Upper lobe of left lung (tissue), 6 donors: ENCODE measurements at regions not wholly inside any gene's neighbourhood (a gene's known extent, or its start where the extent isn't known, plus 50 kb on each side); places are given as distances from the start of the nearest gene placed in this dataset.

ENCODE experiments used
- ATAC-seq, 2 donors: fragments of 200-7000 bp; cut with Tn5 transposase; one replicate each; pipeline ENCODE4 v1.9.1; 2022; ENCODE audit warnings: mild to moderate bottlenecking in 2 of 2, moderate library complexity in 2 of 2; ENCODE audit not compliant: low FRiP score in 2 of 2
- DNase-seq, 2 donors: peaks; one replicate each; pipeline ENCODE4 v3.0.0-alpha.2; 2019 to 2020
- H3K27ac ChIP-seq, 4 donors: fragments of 200-600 bp; sonication (generic); one replicate each; pipeline ENCODE4 v1.5.1; 2016 to 2019
- H3K27me3 ChIP-seq, 4 donors: fragments of 200-600 bp; sonication (generic); one replicate each; pipeline ENCODE4 v1.5.1; 2017 to 2019
- H3K36me3 ChIP-seq, 4 donors: fragments of 200-600 bp; sonication (generic); one replicate each; pipeline ENCODE4 v1.5.1; 2016 to 2019
- H3K4me1 ChIP-seq, 4 donors: fragments of 200-600 bp; sonication (generic); one replicate each; pipeline ENCODE4 v1.5.1; 2018 to 2019
- H3K4me3 ChIP-seq, 4 donors: fragments of 200-600 bp; sonication (generic); one replicate each; pipeline ENCODE4 v1.5.1; 2017 to 2019; ENCODE audit warnings: mild to moderate bottlenecking in 2 of 4, moderate library complexity in 1 of 4
- H3K9me3 ChIP-seq, 4 donors: fragments of 200-600 bp; sonication (generic); one replicate each; pipeline ENCODE4 v1.5.1; 2018 to 2019
- EP300 ChIP-seq, 4 donors: sonication (generic); formaldehyde crosslinking; IDR thresholded peaks; one replicate each; pipeline ENCODE4 v1.5.1; 2017; ENCODE audit warnings: antibody characterized with exemption in 4 of 4, control low read depth in 2 of 4
- POLR2A ChIP-seq, 4 donors: fragments of 450-650 bp; IDR thresholded peaks; one replicate each; pipeline ENCODE4 v1.5.1; 2016 to 2017; ENCODE audit warnings: antibody characterized with exemption in 4 of 4, mild to moderate bottlenecking in 2 of 4
- POLR2AphosphoS5 ChIP-seq, 2 donors: sonication (generic); formaldehyde crosslinking; IDR thresholded peaks; one replicate each; pipeline ENCODE4 v1.5.1; 2017; ENCODE audit warnings: antibody characterized with exemption in 2 of 2
- WGBS, 2 donors: methylation state at CpG; one replicate each; pipeline ENCODE4 v1.1.5; 2017 to 2018; 5-methylcytosine and 5-hydroxymethylcytosine counted together
- TF ChIP-seq, protein P1 (sequence below), 6 experiments: fragments of 450-650 bp in 4 of 6; fragments of 200-600 bp in 2 of 6; sonication (generic) in 2 of 6; IDR thresholded peaks; one replicate each; pipeline ENCODE4 v1.5.1; 2016 to 2019; ENCODE audit warnings: antibody characterized with exemption in 6 of 6
- donor health status: DM: no; HTN: no; CAD: no; lungs with moderate emphysema.
- donor health status: DM: no; HTN: yes; CAD: no; lungs with severe emphysema.

DNA sequence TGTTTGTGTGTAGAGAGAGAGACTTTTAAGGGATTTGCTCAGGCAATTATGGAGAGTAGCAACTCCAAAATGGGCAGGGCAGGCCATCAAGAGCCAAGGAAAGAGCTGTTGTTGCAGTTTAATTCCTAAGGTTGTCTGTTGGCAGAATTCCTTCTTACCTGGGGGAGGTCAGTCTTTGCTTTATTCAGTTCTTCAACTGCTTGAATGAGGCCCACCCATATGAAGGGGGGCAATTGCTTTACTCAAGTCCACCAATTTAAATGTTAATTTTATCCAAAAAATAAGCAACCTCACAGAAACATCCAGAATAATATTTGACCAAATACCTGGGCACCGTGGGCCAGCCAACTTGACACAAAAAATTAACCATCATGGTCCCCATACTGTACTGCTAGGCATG, 137.7 kb upstream of the KLHL25 start:
- no peaks in the 10 kb centered on the region for H3K9me3 ChIP-seq
- ATAC-seq, result no peak
- TF ChIP-seq POLR2A (IDR thresholded peaks at IDR 0.05) (no peak), EP300 (IDR thresholded peaks at IDR 0.05) (no peak), POLR2AphosphoS5 (IDR thresholded peaks at IDR 0.05) (no peak)
- TF ChIP-seq, protein P1, sequence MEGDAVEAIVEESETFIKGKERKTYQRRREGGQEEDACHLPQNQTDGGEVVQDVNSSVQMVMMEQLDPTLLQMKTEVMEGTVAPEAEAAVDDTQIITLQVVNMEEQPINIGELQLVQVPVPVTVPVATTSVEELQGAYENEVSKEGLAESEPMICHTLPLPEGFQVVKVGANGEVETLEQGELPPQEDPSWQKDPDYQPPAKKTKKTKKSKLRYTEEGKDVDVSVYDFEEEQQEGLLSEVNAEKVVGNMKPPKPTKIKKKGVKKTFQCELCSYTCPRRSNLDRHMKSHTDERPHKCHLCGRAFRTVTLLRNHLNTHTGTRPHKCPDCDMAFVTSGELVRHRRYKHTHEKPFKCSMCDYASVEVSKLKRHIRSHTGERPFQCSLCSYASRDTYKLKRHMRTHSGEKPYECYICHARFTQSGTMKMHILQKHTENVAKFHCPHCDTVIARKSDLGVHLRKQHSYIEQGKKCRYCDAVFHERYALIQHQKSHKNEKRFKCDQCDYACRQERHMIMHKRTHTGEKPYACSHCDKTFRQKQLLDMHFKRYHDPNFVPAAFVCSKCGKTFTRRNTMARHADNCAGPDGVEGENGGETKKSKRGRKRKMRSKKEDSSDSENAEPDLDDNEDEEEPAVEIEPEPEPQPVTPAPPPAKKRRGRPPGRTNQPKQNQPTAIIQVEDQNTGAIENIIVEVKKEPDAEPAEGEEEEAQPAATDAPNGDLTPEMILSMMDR (IDR thresholded peaks at IDR 0.05), result no peak
- DNase-seq, result no peak
- no peaks in the 10 kb centered on the region for H3K27me3 ChIP-seq
- no peak overlapping the region for H3K27ac ChIP-seq
- 73 to 91% methylated on average over 1 of the region's 1 CpG for WGBS, 2 donors
- H3K4me1 ChIP-seq, result no peaks in the 10 kb centered on the region
- no peaks in the 10 kb centered on the region for H3K36me3 ChIP-seq
- H3K4me3 ChIP-seq, result no peak overlapping the region

DNA sequence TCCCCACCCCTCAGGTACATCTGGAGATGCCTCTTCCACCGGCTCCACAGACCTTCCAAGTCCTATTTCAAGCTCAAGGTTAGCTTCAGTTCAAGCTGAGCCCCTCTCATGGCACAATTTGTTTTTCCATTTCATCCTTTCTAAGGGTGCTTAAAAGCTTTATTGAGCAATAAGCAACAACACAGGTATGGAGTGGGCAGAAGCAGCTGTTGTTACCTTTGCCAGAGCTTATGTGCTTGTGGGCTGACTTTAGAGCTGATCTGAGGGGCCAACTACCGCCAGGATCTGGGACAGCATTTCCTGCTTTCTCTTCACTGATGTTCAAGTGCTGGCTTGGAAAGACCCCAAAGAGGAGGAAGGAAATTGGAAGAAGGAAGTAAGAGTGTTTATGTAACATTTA, 140.0 kb upstream of the KLHL25 start:
- H3K27ac ChIP-seq, result peak overlapping the region in 2 of 4 donors; percentile 8 to 42
- TF ChIP-seq EP300 (IDR thresholded peaks at IDR 0.05) (no peak), POLR2AphosphoS5 (IDR thresholded peaks at IDR 0.05) (no peak), POLR2A (IDR thresholded peaks at IDR 0.05) (no peak)
- TF ChIP-seq, protein P1 (IDR thresholded peaks at IDR 0.05), result no peak
- 19 to 38% methylated on average over 2 of the region's 2 CpGs for WGBS, 2 donors
- DNase-seq (peak in 1 of 2 donors; percentile 22), ATAC-seq (no peak)
- H3K4me1 ChIP-seq, result no peaks in the 10 kb centered on the region
- no peaks in the 10 kb centered on the region for H3K27me3 ChIP-seq
- no peaks in the 10 kb centered on the region for H3K9me3 ChIP-seq
- no peaks in the 10 kb centered on the region for H3K36me3 ChIP-seq
- no peak overlapping the region for H3K4me3 ChIP-seq

DNA sequence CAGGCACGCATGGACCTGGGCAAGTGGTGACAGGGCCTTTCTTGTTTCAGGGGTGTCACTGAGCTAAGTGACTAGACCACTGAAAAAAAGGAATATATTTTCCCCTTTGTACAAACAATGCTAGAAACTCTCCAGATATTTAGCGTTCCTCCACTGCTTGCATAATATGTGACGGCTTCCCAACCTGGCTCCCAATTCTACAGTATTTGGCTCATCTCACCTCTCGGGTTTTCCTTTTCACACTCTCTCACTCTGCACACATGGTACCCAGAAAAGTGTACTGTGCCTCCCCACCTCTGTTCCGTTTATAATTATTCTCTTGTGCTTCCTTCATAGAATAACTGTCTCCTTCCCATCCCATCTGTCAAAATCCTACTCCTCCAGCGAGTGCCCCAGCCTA, 140.5 kb upstream of the KLHL25 start:
- no peaks in the 10 kb centered on the region for H3K9me3 ChIP-seq
- no peak for DNase-seq
- H3K27me3 ChIP-seq, result no peaks in the 10 kb centered on the region
- no peak for TF ChIP-seq POLR2AphosphoS5 (IDR thresholded peaks at IDR 0.05)
- no peak for TF ChIP-seq EP300 (IDR thresholded peaks at IDR 0.05)
- no peak for TF ChIP-seq POLR2A (IDR thresholded peaks at IDR 0.05)
- H3K27ac ChIP-seq, result peak overlapping the region in 2 of 4 donors; percentile 8 to 42
- H3K36me3 ChIP-seq, result no peaks in the 10 kb centered on the region
- WGBS, 2 donors, result 70 to 74% methylated on average over 6 of the region's 6 CpGs
- no peak for ATAC-seq
- no peak overlapping the region for H3K4me3 ChIP-seq
- H3K4me1 ChIP-seq, result no peaks in the 10 kb centered on the region

DNA sequence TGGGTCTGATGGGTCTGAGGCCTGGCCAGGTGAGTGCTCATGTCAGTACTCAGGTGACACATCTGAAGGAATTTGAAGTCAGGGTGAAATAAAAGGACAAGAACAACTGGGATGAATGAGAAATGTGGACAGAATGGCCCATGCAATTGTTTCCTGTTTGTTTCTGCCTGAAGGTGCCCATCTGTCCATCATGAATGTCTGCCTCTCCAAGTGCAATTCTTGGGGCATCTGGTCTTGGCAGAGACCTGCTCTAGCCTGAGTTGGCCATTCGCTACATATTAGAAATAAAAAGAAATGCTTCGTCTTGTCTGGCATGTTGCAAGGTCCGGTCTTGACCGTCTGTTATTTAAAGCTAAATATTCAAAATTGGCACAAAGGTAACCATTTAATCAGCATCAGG, 142.0 kb upstream of the AGBL1 start:
- no peaks in the 10 kb centered on the region for H3K9me3 ChIP-seq
- WGBS, 2 donors, result 90 to 97% methylated on average over 4 of the region's 4 CpGs
- ATAC-seq (no peak), DNase-seq (no peak)
- H3K4me3 ChIP-seq, result no peak overlapping the region
- no peak overlapping the region for H3K27ac ChIP-seq
- H3K36me3 ChIP-seq, result no peaks in the 10 kb centered on the region
- H3K27me3 ChIP-seq, result no peaks in the 10 kb centered on the region
- no peaks in the 10 kb centered on the region for H3K4me1 ChIP-seq
- TF ChIP-seq, protein P1 (IDR thresholded peaks at IDR 0.05), result no peak
- TF ChIP-seq POLR2A (IDR thresholded peaks at IDR 0.05) (no peak), POLR2AphosphoS5 (IDR thresholded peaks at IDR 0.05) (no peak), EP300 (IDR thresholded peaks at IDR 0.05) (no peak)

DNA sequence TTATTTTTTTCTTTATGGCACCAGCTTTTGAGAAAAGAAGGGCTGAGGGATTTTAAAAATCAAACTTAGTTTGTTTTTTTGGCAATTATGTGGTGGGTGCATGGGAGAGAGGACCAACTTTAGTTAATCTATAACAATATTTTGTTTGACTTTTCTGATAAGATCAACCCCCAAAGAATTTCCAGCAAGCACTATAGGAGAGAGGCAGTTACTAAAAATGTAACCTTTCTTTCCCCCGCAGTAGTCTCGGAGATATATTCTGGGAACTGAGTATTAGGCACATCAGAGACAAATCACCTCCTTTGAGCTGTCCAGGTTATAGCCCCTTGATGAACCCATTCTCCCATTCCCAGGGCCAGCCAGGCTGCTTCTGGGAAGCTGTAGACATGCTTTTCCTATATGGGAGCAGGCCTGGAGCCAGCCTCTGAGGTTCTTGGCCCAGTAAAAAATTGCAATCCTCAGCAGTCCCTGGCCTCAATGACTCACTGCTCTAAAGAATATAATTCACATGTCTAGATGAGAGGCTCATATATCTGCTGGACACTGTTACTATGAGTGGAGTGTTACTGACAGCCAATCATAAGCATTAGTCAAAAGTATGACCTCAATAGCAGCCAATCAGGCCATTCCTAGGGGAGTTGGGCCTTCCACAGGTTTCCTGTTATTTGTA, 138.3 kb upstream of the AGBL1 start:
- DNase-seq (no peak), ATAC-seq (no peak)
- 64 to 86% methylated on average over 2 of the region's 2 CpGs for WGBS, 2 donors
- Histone ChIP-seq H3K4me3 (no peak overlapping the region), H3K36me3 (no peaks in the 10 kb centered on the region), H3K4me1 (no peaks in the 10 kb centered on the region), H3K9me3 (no peaks in the 10 kb centered on the region), H3K27ac (no peak overlapping the region), H3K27me3 (no peaks in the 10 kb centered on the region)
- no peak for TF ChIP-seq POLR2A (IDR thresholded peaks at IDR 0.05)
- no peak for TF ChIP-seq EP300 (IDR thresholded peaks at IDR 0.05)
- TF ChIP-seq, protein P1 (IDR thresholded peaks at IDR 0.05), result no peak
- TF ChIP-seq POLR2AphosphoS5 (IDR thresholded peaks at IDR 0.05), result no peak
